HepG2 (cell line): ENCODE measurements at regions not wholly inside any gene's neighbourhood (a gene's known extent, or its start where the extent isn't known, plus 50 kb on each side); places are given as distances from the start of the nearest gene placed in this dataset.
"Not testable (repeated sequence)": the region's sequence is repeated elsewhere in the genome, so short reads cannot be mapped to it uniquely, and the experiment has no call there.

Experiments used
- CCAR2 ChIP-seq: fragments of 200-400 bp; formaldehyde crosslinking; optimal IDR thresholded peaks from 2 replicates; pipeline ENCODE3; 2018; ENCODE audit warnings: low read depth, mild to moderate bottlenecking, low read length, moderate library complexity
- JUN ChIP-seq: sonication (generic); formaldehyde crosslinking; IDR thresholded peaks from 2 replicates; pipeline ENCODE4 v1.4.0; 2020; ENCODE audit warnings: mild to moderate bottlenecking, missing genetic modification reagents
- KAT2B ChIP-seq: fragments of 150-350 bp; IDR thresholded peaks from 2 replicates; pipeline ENCODE4 v1.6.1; 2014; ENCODE audit warnings: low read depth, low read length, borderline replicate concordance
- KDM5A ChIP-seq: fragments of 200-600 bp; sonication (generic); IDR thresholded peaks from 2 replicates; pipeline ENCODE4 v1.7.0; 2018; ENCODE audit warnings: antibody characterized with exemption, mild to moderate bottlenecking, low read length, borderline replicate concordance
- ZBTB26 ChIP-seq: IDR thresholded peaks from 2 replicates; pipeline ENCODE4 v1.6.1; 2016; ENCODE audit warnings: missing compliant biosample characterization, missing genetic modification reagents, borderline replicate concordance
- ZBTB33 ChIP-seq: sonication (generic); formaldehyde crosslinking; IDR thresholded peaks from 2 replicates; pipeline ENCODE4 v1.4.0; 2020; ENCODE audit warnings: missing genetic modification reagents

- TF ChIP-seq CCAR2; KAT2B; ZBTB33; JUN (CRISPR knock-in tag); ZBTB26 (CRISPR knock-in tag); KDM5A: not testable (repeated sequence)
Observed at GRCh38 chr5:62230876-62231388, 75.1 kb upstream of the KIF2A start.
